Ammon's horn (tissue), 1 donor: ENCODE measurements at regions not wholly inside any gene's neighbourhood (a gene's known extent, or its start where the extent isn't known, plus 50 kb on each side); places are given as distances from the start of the nearest gene placed in this dataset.
"Not testable (repeated sequence)": the region's sequence is repeated elsewhere in the genome, so short reads cannot be mapped to it uniquely, and the experiment has no call there.

Source experiments
- DNase-seq: peaks from one replicate; pipeline ENCODE4 v3.0.0-alpha.2; 2016; ENCODE audit warnings: low spot score

DNA sequence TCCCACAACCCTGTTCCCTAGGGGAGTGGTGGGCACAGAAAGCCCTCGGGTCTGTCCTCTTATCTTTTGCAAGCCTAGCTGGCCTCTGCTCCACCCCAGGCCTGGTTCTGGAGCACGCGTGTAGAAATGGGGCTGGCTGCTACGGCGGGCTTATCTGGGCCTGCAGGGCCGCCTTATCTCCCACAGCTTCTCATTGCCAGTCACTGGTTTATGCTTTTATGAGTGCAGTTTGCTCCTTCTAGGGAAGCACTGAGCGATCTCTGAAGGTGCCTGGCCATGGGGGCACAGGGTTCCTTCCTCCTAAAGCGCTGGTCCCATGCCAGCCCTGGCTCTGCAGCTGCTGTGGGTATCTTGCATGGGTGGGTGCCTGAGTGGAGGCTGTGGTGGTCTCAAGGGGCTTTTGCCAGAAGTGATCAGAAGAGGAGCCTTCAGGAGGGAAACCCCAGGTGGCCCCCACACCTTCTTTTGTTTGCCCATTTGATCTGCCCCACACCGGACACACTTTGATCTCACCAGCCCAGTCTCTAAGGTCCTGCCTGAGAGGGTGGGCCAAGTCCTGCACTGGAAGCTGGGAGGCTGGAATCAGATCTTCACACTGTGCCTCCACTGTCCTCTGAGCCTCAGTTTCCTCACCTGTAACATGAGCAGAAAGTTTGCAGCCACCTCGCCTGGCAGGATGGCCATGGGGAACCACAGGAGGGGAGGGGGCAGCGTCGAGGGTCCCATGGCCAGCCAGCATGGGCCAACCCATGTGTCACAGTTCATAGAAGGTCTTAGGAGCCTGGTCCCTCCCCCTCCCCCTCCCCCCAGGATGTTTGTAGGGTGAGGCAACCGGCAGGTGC lies 86.6 kb upstream of the FGF3 start:
- no peak for DNase-seq

- no peak for DNase-seq
Measured at GRCh38 chr11:69906453-69906907, 87.3 kb upstream of the FGF3 start.

GRCh38 chr11:69907611-69908010 lies 88.4 kb upstream of the FGF3 start:
- no peak for DNase-seq

- DNase-seq = no peak
Measured at GRCh38 chr11:69908511-69909220, 89.5 kb upstream of the FGF3 start.

DNA sequence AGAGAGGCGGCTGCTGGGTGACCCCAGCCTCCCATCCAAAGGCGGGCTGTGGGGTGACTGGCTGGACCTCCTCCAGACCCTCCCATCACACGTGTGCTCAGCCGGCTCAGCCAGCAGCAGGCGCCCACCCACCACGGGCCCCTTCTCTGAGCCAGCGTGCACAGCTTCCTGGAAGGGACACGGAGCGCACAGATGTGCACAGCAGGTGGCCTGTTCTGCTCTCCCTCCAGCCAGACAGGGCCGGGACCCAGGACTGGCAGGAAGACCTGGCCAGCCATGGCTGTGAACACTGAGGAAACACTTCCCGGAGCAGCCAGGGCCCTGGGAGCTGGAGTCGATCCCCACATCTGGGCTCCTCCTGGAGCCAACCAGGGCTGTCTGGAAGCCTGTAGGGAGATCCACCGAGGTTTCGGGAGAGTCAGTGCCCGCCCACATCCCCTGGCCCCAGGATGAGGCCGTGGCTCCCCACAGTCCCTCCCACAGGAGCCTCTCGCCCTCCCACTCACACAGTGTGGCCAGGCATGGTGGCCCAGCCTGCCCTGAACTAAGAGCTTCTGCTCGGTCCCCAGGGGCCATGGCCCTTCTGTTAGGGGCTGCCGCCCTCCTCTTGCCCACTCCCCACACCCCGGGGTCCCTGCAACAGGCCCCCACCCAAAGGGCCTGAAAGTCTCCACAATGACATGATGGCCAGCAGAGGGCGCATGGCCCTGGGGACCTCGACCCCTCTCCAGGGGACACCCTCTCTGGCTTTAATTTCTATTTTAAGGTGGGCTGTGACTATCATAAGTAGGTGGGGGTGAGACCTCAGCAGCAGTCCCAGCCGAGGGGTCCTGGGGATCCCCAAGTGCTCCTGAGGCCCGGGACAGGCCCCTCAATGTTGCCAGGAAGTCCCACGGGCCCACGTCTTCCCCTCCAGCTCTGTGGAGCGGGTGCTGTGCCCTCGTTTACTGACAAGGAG lies 90.6 kb upstream of the FGF3 start:
- DNase-seq = no peak

GRCh38 chr11:69910519-69911309 lies 91.5 kb upstream of the FGF3 start:
- DNase-seq = no peak

GRCh38 chr11:69911310-69912160 lies 92.3 kb upstream of the FGF3 start:
- DNase-seq = no peak

DNA sequence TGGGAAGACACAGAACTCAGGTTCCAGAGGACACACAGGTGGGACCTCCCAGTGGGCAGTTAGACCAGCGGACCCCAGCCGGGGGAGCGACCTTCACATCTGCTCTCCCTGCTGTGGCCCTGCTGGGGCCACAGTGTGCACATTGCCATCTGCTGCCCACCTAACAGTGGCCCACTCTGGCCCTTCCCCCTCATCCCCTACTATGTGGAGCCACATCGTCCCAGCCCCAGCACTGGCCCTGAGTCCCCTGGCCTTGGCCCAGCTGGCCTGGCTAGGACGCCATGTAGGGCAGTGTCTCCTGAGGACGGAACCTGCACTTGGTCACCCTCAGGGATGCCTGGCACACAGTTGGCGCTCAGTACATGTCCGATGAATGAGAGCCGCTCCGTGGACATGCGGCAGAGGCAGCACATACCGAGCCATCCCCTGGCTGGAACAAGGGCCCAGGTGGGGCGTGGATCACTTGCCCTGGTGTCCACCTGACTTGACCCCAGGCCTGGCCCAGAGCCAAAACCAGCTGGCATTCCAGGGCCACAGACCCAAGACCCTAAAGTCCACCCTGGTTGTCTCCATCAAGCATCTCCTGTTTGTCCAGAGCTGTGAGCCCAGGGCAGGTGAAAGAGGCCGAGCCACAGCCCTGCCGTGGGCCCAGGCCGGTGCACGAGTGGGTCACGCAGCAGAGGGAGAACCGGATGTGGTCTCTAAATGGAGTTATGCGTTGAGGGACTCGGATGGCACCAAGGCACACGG lies 93.1 kb upstream of the FGF3 start:
- DNase-seq = no peak

DNA sequence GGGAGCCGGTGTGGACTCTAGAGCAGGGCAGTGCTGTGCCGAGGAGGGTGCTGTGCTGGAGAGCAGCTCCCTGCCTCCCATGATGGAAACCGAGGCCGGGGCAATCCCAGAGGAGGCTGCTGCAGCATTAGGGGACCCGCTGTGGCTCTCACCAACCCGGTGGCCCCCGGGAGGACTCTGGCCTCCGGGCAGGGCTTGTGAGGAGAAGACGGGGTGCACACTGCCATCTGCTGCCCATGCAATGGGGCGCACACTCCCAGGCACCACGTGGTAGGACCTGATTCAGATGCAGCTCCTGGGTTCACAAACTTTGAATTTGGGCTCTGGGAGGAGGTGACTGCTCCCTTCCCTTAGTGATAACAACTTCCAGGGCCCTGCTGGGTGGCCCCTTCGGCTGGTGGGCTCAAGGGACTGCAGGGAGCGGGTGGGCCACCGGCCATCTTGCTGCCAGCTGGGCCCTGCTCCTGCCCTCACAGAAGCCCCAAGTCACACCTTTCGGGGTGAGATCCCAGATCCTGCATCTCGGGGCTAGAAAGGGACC lies 93.8 kb upstream of the FGF3 start:
- no peak for DNase-seq

DNA sequence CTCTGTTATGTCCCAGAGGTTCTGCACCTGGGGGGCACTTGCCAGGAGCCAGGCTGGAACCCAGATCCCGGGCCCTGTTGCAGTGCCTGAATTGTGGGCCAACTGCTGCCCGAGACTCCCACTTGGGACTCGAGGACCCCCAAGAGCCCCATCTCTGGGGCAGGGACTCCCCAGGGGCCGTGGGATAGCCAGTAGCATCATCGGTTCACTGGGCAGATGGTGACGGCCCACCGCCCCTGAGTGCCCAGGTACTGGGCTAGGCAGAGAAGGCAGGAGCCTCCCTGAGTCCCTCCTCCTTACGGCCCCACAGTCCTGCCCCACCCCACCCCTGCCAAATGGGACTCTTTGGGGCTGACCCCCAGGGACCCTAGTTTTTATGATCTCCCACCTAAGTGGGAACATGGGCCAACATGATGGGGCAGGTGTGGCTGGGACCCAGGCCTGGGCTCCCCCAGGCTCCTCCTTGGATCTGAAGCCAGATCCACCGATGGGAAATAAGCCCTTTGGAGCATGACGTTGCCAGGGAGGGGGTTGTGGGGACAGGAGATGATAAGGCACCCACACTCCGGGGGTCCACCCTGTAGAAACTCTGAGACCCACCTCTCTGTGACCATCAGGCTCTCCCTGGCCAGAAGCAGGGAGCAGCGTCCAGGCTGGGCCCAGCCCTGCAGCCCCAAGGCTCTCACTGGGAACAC lies 94.5 kb upstream of the FGF3 start:
- no peak for DNase-seq

- no peak for DNase-seq
Measured at GRCh38 chr11:69914286-69915150, 95.3 kb upstream of the FGF3 start.

DNA sequence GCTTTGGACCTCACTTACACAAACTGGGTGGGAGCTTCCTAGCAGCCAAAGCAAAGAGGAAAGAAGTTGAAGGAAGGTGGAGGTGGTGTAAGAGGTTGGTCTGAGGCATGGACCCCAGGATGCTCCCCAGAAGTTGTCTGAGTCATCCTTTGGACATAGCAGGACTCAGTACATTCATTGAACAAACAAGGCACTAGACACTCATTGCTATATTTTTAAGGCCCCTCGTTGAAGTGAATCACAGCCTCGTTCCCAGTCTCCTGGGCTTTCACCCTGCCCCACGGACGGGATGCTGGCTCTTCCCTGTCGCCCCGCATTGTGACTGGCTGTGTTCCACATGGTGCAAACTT lies 95.9 kb upstream of the FGF3 start:
- DNase-seq = no peak

GRCh38 chr11:69915501-69916250 lies 96.5 kb upstream of the FGF3 start:
- DNase-seq = peak; percentile 17

DNA sequence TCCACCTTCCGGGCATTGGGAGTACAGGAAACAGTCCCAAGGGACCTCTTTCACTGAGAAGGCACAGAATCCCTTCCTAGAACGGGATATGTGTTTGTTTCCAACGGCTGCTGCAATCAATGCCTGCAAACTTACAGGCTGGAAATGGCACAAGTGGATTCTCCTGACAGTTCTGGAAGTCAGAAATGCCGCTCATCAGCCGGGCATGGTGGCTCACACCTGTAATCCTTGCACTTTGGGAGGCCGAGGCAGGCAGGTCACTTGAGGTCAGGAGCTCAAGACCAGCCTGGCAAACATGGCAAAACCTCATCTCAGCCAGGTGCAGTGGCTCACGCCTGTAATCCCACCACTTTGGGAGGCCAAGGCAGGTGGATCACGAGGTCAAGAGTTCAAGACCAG lies 97.0 kb upstream of the FGF3 start:
- DNase-seq = not testable (repeated sequence)

GRCh38 chr11:69916806-69917387 lies 97.7 kb upstream of the FGF3 start:
- DNase-seq = no peak

DNA sequence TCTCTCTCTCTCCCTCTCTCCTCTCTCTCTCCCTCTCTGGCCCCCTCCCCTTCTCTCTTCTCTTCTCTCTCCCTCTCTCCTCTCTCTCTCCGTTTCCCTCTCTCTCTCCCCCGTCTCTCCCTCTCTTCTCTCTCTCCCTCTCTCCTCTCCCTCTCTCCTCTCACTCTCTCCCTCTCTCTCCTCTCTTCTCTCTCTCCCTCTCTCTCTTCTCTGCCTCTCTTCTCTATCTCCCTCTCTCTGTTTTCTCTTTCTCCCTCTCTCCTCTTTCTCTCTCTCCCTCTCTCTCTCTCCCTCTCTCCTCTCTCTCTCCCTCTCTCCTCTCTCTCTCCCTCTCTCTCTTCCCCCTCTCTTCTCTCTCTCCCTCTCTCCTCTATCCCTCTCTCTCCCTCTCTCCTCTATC lies 98.3 kb upstream of the FGF3 start:
- DNase-seq = no peak
